GM23338 (cell line): ENCODE measurements at regions not wholly inside any gene's neighbourhood (a gene's known extent, or its start where the extent isn't known, plus 50 kb on each side); places are given as distances from the start of the nearest gene placed in this dataset.

Experiments used
- CREB1 ChIP-seq: fragments of 250-450 bp; sonication (Bioruptor Pico); IDR thresholded peaks from 2 replicates; pipeline ENCODE4 v1.5.0; 2020; ENCODE audit warnings: low read depth, mild to moderate bottlenecking, moderate library complexity
- EZH2 ChIP-seq: fragments of 200-600 bp; sonication (generic); IDR thresholded peaks from one replicate; pipeline ENCODE4 v1.8.0; 2017; ENCODE audit warnings: antibody characterized with exemption, mild to moderate bottlenecking, low read depth; ENCODE audit not compliant: unreplicated experiment
- POLR2AphosphoS5 ChIP-seq: IDR thresholded peaks from 2 replicates; pipeline ENCODE4 v1.6.1; 2016; ENCODE audit warnings: antibody characterized with exemption, low read depth
- ZNF114 ChIP-seq: fragments of 250-450 bp; sonication (Bioruptor Pico); IDR thresholded peaks from 2 replicates; pipeline ENCODE4 v1.5.0; 2020; ENCODE audit warnings: mild to moderate bottlenecking, moderate library complexity
- TF ChIP-seq, protein P1 (sequence below), 2 experiments: fragments of 200-600 bp in 1 of 2; sonication (generic) in 1 of 2; conservative IDR thresholded peaks; 2 replicates each; pipeline versions ENCODE4 v1.5.1 to v1.6.1; 2016 to 2017; ENCODE audit warnings: antibody characterized with exemption in 2 of 2, low read depth in 2 of 2, mild to moderate bottlenecking in 2 of 2, moderate library complexity in 1 of 2

DNA sequence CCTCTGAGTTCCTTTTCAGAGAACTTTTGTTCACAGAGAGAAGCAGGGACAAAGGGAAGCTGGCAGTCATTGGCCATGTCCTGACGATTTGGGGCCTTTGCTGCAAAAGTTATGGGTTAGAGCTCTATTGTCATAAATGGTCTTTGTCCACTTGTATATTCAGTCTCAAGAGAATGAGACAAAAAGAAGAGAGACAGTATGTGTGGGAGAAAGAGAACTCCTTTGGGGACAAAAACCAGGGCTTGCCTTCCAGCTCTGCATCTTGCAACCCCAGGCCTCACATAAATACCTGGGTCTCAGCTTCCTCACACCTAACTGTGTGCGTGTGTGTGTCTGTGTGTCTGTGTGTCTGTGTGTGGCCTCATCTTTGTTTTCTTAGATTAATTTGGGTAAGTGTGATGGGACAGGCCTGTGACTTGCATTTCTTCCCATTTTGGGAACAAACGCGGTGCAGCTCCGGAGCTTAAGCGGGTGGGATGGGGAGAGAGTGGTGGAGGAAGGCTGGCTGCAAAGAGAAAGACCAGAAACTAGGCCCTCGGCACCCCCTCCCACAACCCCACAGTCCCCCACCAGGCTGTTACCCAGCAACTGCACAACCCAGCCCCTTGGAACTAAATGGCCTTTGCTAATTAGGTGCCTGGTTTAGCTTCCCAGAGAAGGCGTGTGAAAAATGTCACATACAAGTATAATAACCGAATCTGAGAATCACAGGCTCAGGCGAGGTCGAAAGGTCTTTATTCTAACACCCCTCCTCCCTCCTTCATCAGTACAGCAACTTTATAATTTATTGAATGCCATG, 376.9 kb downstream of the CDK5RAP2 start:
- TF ChIP-seq, protein P1, sequence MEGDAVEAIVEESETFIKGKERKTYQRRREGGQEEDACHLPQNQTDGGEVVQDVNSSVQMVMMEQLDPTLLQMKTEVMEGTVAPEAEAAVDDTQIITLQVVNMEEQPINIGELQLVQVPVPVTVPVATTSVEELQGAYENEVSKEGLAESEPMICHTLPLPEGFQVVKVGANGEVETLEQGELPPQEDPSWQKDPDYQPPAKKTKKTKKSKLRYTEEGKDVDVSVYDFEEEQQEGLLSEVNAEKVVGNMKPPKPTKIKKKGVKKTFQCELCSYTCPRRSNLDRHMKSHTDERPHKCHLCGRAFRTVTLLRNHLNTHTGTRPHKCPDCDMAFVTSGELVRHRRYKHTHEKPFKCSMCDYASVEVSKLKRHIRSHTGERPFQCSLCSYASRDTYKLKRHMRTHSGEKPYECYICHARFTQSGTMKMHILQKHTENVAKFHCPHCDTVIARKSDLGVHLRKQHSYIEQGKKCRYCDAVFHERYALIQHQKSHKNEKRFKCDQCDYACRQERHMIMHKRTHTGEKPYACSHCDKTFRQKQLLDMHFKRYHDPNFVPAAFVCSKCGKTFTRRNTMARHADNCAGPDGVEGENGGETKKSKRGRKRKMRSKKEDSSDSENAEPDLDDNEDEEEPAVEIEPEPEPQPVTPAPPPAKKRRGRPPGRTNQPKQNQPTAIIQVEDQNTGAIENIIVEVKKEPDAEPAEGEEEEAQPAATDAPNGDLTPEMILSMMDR (conservative IDR thresholded peaks at IDR 0.05; ENCODE audit: low read depth in 2 of 2) = no peak
- TF ChIP-seq EZH2 = no peak
- TF ChIP-seq POLR2AphosphoS5 = no peak
- no peak for TF ChIP-seq ZNF114 (CRISPR knock-in tag)
- no peak for TF ChIP-seq CREB1 (CRISPR knock-in tag)
